HAP-1 (cell line): ENCODE measurements at regions not wholly inside any gene's neighbourhood (a gene's known extent, or its start where the extent isn't known, plus 50 kb on each side); places are given as distances from the start of the nearest gene placed in this dataset.
"Not testable (repeated sequence)": the region's sequence is repeated elsewhere in the genome, so short reads cannot be mapped to it uniquely, and the experiment has no call there.

Source experiments
- DNase-seq, 2 experiments: peaks; one replicate each; pipeline ENCODE4 v3.0.0-alpha.2; 2016 to 2020; ENCODE audit warnings: low spot score in 2 of 2
- H3K27me3 ChIP-seq: fragments of 250-450 bp; sonication (Bioruptor Pico); 2 replicates; pipeline ENCODE4 v1.5.1; 2020; ENCODE audit warnings: low read depth, mild to moderate bottlenecking, moderate library complexity
- H3K36me3 ChIP-seq: fragments of 250-450 bp; sonication (Bioruptor Pico); replicated peaks from 2 replicates; pipeline ENCODE4 v1.5.1; 2020; ENCODE audit warnings: mild to moderate bottlenecking
- H3K4me1 ChIP-seq: fragments of 250-450 bp; sonication (Bioruptor Pico); 2 replicates; pipeline ENCODE4 v1.5.1; 2020; ENCODE audit warnings: mild to moderate bottlenecking
- H3K4me3 ChIP-seq: fragments of 250-450 bp; sonication (Bioruptor Pico); 2 replicates; pipeline ENCODE4 v1.5.1; 2020; ENCODE audit warnings: mild to moderate bottlenecking, moderate library complexity
- H3K9me3 ChIP-seq: fragments of 250-450 bp; sonication (Bioruptor Pico); 2 replicates; pipeline ENCODE4 v1.5.1; 2020; ENCODE audit warnings: mild to moderate bottlenecking, moderate library complexity
- in situ Hi-C: fragments of 300-500 bp; cut with MboI; formaldehyde crosslinking; loops from 3 replicates; pipeline ENCODE4 v1.14.3; 2020; ENCODE audit warnings: low sequenced_read_pairs, inconsistent platforms, mixed read lengths

DNA sequence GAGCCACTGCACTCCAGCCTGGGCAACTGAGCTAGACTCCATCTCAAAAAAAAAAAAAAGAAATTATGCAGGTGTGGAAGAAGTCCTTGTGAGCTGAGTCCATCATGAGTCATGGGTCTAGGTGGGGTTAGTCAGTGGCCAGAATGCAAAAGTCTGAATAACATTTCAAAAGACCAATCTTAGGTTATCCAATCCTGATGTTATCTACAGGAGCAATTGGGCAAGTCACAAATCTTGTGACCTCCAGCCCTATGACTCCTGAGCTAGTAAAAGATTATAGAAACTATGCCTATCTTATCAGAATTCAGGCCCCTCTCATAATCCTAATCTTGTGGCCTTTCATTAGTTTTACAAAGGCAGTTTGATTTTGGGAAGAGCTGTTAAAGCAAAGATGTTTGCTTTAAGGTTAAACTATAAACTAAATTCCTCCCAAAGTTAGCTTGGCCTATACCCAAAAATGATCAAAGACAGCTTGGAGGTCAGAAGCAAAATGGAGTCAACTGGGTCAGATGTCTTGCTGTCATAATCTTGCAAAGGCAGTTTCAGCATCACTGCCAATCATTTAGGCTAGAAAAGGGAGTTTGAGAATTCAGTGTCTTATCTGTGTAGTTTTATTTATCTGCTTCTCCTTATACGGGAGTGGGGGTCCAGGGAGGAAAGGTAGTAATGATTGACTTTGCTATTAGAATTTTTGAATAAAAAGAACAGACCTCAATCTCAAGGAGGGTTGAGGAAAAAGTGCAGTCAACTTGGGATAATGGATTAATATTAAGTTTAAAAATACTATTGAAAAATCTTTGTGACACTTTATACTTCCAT is 71.2 kb upstream of the TRIM24 start:
- Histone ChIP-seq H3K9me3 (0 out of 2 replicates have a peak, but pooled peaks cover 3% of the 10 kb centered on the region), H3K4me3 (no peak overlapping the region), H3K4me1 (no peaks in the 10 kb centered on the region), H3K27me3 (no peaks in the 10 kb centered on the region), H3K36me3 (no peaks in the 10 kb centered on the region)
- no peak for DNase-seq
- in situ Hi-C loops: no loop called here

DNA sequence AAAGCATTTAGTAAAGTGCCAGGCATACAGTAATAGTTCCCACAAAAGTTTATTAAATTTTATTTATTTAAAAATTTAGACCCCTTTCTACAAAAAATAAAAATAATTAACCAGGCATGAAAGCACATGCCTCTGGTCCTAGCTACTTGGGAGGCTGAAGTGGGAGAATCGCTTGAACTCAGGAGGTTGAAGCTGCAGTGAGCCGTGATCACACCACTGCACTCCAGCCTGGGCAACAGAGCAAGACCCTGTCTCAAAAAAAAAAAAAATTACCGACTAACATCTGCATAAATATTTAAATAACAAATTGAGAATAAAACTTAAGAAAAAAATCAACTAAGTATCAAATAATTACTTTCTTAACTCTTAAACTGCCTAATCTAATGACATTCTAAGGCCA is 64.3 kb upstream of the TRIM24 start:
- DNase-seq: no peak
- Histone ChIP-seq H3K27me3 (no peaks in the 10 kb centered on the region), H3K4me3 (no peak overlapping the region), H3K36me3 (no peaks in the 10 kb centered on the region), H3K9me3 (no peaks in the 10 kb centered on the region), H3K4me1 (peaks cover 16% of the 10 kb centered on the region)
- in situ Hi-C loops: no loop called here

GRCh38 chr7:138396251-138397070 is 63.6 kb upstream of the TRIM24 start:
- in situ Hi-C loops: no loop called here
- Histone ChIP-seq H3K27me3 (no peaks in the 10 kb centered on the region), H3K9me3 (no peaks in the 10 kb centered on the region), H3K4me1 (peaks cover 23% of the 10 kb centered on the region), H3K4me3 (no peak overlapping the region), H3K36me3 (no peaks in the 10 kb centered on the region)
- DNase-seq: peak; percentile 59 to 76

- H3K4me3 ChIP-seq, in situ Hi-C loops, H3K36me3 ChIP-seq, DNase-seq, H3K9me3 ChIP-seq, H3K27me3 ChIP-seq: not testable (repeated sequence)
- H3K4me1 ChIP-seq: peaks cover 25% of the 10 kb centered on the region
Observed at GRCh38 chr7:138397071-138397433, 63.0 kb upstream of the TRIM24 start.

GRCh38 chr7:138398857-138399256 is 61.2 kb upstream of the TRIM24 start:
- H3K9me3 ChIP-seq: no peaks in the 10 kb centered on the region
- no peaks in the 10 kb centered on the region for H3K27me3 ChIP-seq
- peaks cover 25% of the 10 kb centered on the region for H3K4me1 ChIP-seq
- H3K4me3 ChIP-seq: no peak overlapping the region
- no peak for DNase-seq
- no peaks in the 10 kb centered on the region for H3K36me3 ChIP-seq
- in situ Hi-C loops: no loop called here

- Histone ChIP-seq H3K4me1 (peaks cover 25% of the 10 kb centered on the region), H3K9me3 (no peaks in the 10 kb centered on the region), H3K36me3 (no peaks in the 10 kb centered on the region), H3K4me3 (no peak overlapping the region), H3K27me3 (no peaks in the 10 kb centered on the region)
- in situ Hi-C loops: no loop called here
- peak; percentile 27 to 93 for DNase-seq
Observed at GRCh38 chr7:138400400-138400886, 59.6 kb upstream of the TRIM24 start.

- in situ Hi-C loops: no loop called here
- DNase-seq: no peak
- Histone ChIP-seq H3K4me1 (peaks cover 19% of the 10 kb centered on the region), H3K4me3 (no peak overlapping the region), H3K36me3 (no peaks in the 10 kb centered on the region), H3K27me3 (no peaks in the 10 kb centered on the region), H3K9me3 (no peaks in the 10 kb centered on the region)
Observed at GRCh38 chr7:138402749-138403148, 57.3 kb upstream of the TRIM24 start.

DNA sequence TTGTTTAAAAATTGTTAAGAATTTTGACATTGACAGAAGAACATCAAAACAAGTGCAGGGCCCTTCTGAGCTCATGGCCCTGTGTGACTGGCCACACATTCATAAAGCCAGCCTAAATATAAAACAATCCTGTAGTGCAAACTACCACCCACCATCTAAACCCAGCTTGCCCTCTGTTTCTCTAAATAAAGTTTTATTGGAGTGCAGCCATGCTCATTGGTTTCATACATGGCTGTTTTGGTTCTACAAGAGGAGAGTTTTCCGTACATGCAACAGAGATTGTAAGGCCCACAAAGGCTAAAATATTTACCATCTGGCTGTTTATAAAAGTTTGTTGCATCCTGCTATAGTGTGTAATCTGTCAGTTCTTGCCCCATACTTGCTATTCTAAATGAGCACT is 54.6 kb upstream of the TRIM24 start:
- in situ Hi-C loops: no loop called here
- Histone ChIP-seq H3K36me3 (no peaks in the 10 kb centered on the region), H3K4me3 (no peak overlapping the region), H3K9me3 (no peaks in the 10 kb centered on the region), H3K27me3 (no peaks in the 10 kb centered on the region), H3K4me1 (peaks cover 15% of the 10 kb centered on the region)
- no peak for DNase-seq

DNA sequence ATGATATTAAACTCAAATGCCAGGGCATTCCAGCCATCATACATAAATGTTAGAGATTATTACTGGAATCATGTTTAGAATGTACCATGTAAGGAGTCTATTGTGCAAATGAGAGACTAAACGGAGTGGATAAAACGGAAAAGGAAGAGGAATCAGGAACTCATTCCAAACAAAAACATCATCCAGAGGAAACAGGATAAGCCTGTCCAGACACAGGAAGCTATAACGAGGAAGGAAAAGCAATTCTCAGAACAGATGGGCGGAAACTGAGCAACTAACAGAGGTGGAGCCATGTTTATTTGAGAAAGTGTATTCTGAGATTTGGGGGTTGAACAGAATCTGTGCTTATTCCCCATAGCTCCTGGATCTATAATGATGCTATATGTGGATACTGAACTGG is 52.3 kb upstream of the TRIM24 start:
- in situ Hi-C loops: no loop called here
- no peak for DNase-seq
- no peaks in the 10 kb centered on the region for H3K27me3 ChIP-seq
- H3K36me3 ChIP-seq: no peaks in the 10 kb centered on the region
- H3K4me1 ChIP-seq: peaks cover 4% of the 10 kb centered on the region; the same call in 1 of the 2 replicates
- H3K4me3 ChIP-seq: no peak overlapping the region
- H3K9me3 ChIP-seq: no peaks in the 10 kb centered on the region
